Thoracic aorta (tissue), 2 donors: ENCODE measurements at regions not wholly inside any gene's neighbourhood (a gene's known extent, or its start where the extent isn't known, plus 50 kb on each side); places are given as distances from the start of the nearest gene placed in this dataset.

Source experiments
- ATAC-seq: fragments of 150-250 bp; one replicate; pipeline ENCODE4 v1.8.0; 2017; ENCODE audit warnings: low read depth; ENCODE audit not compliant: insufficient number of reproducible peaks, low FRiP score
- DNase-seq: peaks from one replicate; pipeline ENCODE4 v3.0.0-alpha.2; 2020; ENCODE audit warnings: low spot score
- H3K27ac ChIP-seq, 2 donors: fragments of 200-600 bp; sonication (generic); 1 replicate in 1 of 2; 2 replicates in 1 of 2; pipeline ENCODE4 v1.5.1; 2016; ENCODE audit warnings: mild to moderate bottlenecking in 2 of 2, moderate library complexity in 2 of 2
- H3K27me3 ChIP-seq: fragments of 200-600 bp; sonication (generic); replicated peaks from 2 replicates; pipeline ENCODE4 v1.6.0; 2016; ENCODE audit warnings: mild to moderate bottlenecking; ENCODE audit not compliant: insufficient read depth
- H3K36me3 ChIP-seq: fragments of 200-600 bp; sonication (generic); one replicate; pipeline ENCODE4 v1.5.1; 2016
- H3K4me1 ChIP-seq, 2 donors: fragments of 200-600 bp; sonication (generic); 1 replicate in 1 of 2; 2 replicates in 1 of 2; pipeline versions ENCODE4 v1.5.1 to v1.6.0; 2016; ENCODE audit warnings: low read depth in 2 of 2, mild to moderate bottlenecking in 1 of 2; ENCODE audit not compliant: control insufficient read depth in 1 of 2
- H3K4me3 ChIP-seq: fragments of 200-600 bp; sonication (generic); 2 replicates; pipeline ENCODE4 v1.5.1; 2016; ENCODE audit warnings: mild to moderate bottlenecking
- H3K9me3 ChIP-seq: fragments of 200-600 bp; sonication (generic); 2 replicates; pipeline ENCODE4 v1.5.1; 2016
- CTCF ChIP-seq: fragments of 200-600 bp; sonication (generic); IDR thresholded peaks from one replicate; pipeline ENCODE4 v1.5.1; 2019; ENCODE audit warnings: antibody characterized with exemption

- H3K4me3 ChIP-seq = no peak overlapping the region
- no peaks in the 10 kb centered on the region for H3K4me1 ChIP-seq
- H3K27me3 ChIP-seq = no peaks in the 10 kb centered on the region
- ATAC-seq (no peak), DNase-seq (no peak)
- H3K36me3 ChIP-seq = no peaks in the 10 kb centered on the region
- no peak overlapping the region for H3K27ac ChIP-seq
- no peak for TF ChIP-seq CTCF
- H3K9me3 ChIP-seq = no peaks in the 10 kb centered on the region
These were observed 62.1 kb upstream of the OTOS start for GRCh38 chr2:240202586-240202985.

- no peak for DNase-seq
- no peaks in the 10 kb centered on the region for H3K36me3 ChIP-seq
- no peak for ATAC-seq
- H3K9me3 ChIP-seq = no peaks in the 10 kb centered on the region
- H3K4me1 ChIP-seq = no peaks in the 10 kb centered on the region
- no peaks in the 10 kb centered on the region for H3K27me3 ChIP-seq
- H3K4me3 ChIP-seq = no peak overlapping the region
- H3K27ac ChIP-seq = no peak overlapping the region
- TF ChIP-seq CTCF = no peak
These were observed 62.8 kb upstream of the OTOS start for GRCh38 chr2:240203031-240203787.

GRCh38 chr2:240203788-240204270 lies 63.4 kb upstream of the OTOS start:
- no peak overlapping the region for H3K27ac ChIP-seq
- no peak for ATAC-seq
- H3K4me1 ChIP-seq = no peaks in the 10 kb centered on the region
- H3K27me3 ChIP-seq = no peaks in the 10 kb centered on the region
- no peak overlapping the region for H3K4me3 ChIP-seq
- no peaks in the 10 kb centered on the region for H3K9me3 ChIP-seq
- no peak for TF ChIP-seq CTCF
- H3K36me3 ChIP-seq = no peaks in the 10 kb centered on the region
- DNase-seq = no peak

GRCh38 chr2:240204431-240205276 lies 64.2 kb upstream of the OTOS start:
- ATAC-seq (no peak), DNase-seq (no peak)
- Histone ChIP-seq H3K4me3 (no peak overlapping the region), H3K27me3 (no peaks in the 10 kb centered on the region), H3K36me3 (no peaks in the 10 kb centered on the region), H3K9me3 (no peaks in the 10 kb centered on the region), H3K4me1 (no peaks in the 10 kb centered on the region), H3K27ac (no peak overlapping the region)
- no peak for TF ChIP-seq CTCF

GRCh38 chr2:240205348-240205747 lies 64.9 kb upstream of the OTOS start:
- H3K36me3 ChIP-seq = no peaks in the 10 kb centered on the region
- TF ChIP-seq CTCF = no peak
- H3K9me3 ChIP-seq = no peaks in the 10 kb centered on the region
- no peak overlapping the region for H3K4me3 ChIP-seq
- no peak for DNase-seq
- no peak overlapping the region for H3K27ac ChIP-seq
- no peak for ATAC-seq
- no peaks in the 10 kb centered on the region for H3K4me1 ChIP-seq
- no peaks in the 10 kb centered on the region for H3K27me3 ChIP-seq
